Astrocyte (in vitro differentiated cells and primary cell): ENCODE measurements at regions not wholly inside any gene's neighbourhood (a gene's known extent, or its start where the extent isn't known, plus 50 kb on each side); places are given as distances from the start of the nearest gene placed in this dataset.

Source experiments
- CTCF ChIP-seq: IDR thresholded peaks from 2 replicates; pipeline ENCODE4 v1.5.1; 2011; ENCODE audit warnings: low read depth, mild to moderate bottlenecking, inconsistent platforms, low read length, moderate library complexity; ENCODE audit not compliant: insufficient read depth
- EZH2 ChIP-seq: IDR thresholded peaks from 2 replicates; pipeline ENCODE4 v1.6.1; 2012; ENCODE audit warnings: mild to moderate bottlenecking, low read length, inconsistent platforms; ENCODE audit not compliant: insufficient read depth

GRCh38 chr5:174324680-174325079 lies 279.2 kb downstream of the NSG2 start:
- TF ChIP-seq CTCF (no peak), EZH2 (no peak)
